Activated CD4-positive, alpha-beta T cell treated with anti-CD3 and anti-CD28 coated beads for 36 hours (primary cell): ENCODE measurements at regions not wholly inside any gene's neighbourhood (a gene's known extent, or its start where the extent isn't known, plus 50 kb on each side); places are given as distances from the start of the nearest gene placed in this dataset.

ENCODE experiments used
- ATAC-seq: fragments of 200-7000 bp; cut with Tn5 transposase; one replicate; pipeline ENCODE4 v1.10.0; 2021; ENCODE audit warnings: mild to moderate bottlenecking, moderate library complexity
- CTCF ChIA-PET: fragments of 350-600 bp; sonication (Branson Sonifier 250); formaldehyde crosslinking; loops from one replicate; lab custom pipeline; 2021; ENCODE audit warnings: antibody characterized with exemption; lab: Charles Lee
- POLR2A ChIA-PET: fragments of 350-600 bp; sonication (Branson Sonifier 250); formaldehyde crosslinking; loops from one replicate; lab custom pipeline; 2021; ENCODE audit warnings: antibody characterized with exemption, inconsistent platforms; lab: Charles Lee
- DNase-seq: peaks from one replicate; pipeline ENCODE4 v3.0.0-alpha.2; 2020
- H3K27ac Mint-ChIP-seq: one replicate; pipeline ENCODE4 v1.8.0; 2021; ENCODE audit warnings: mixed read lengths
- H3K27me3 Mint-ChIP-seq: one replicate; pipeline ENCODE4 v1.8.0; 2021; ENCODE audit warnings: mixed read lengths
- H3K36me3 Mint-ChIP-seq: one replicate; pipeline ENCODE4 v1.8.0; 2021; ENCODE audit warnings: low read depth, mixed read lengths
- H3K4me1 Mint-ChIP-seq: one replicate; pipeline ENCODE4 v1.8.0; 2021; ENCODE audit warnings: mixed read lengths
- H3K4me3 Mint-ChIP-seq: one replicate; pipeline ENCODE4 v1.8.0; 2021; ENCODE audit warnings: mild to moderate bottlenecking, moderate library complexity, mixed read lengths
- H3K9me3 Mint-ChIP-seq: one replicate; pipeline ENCODE4 v1.8.0; 2021; ENCODE audit warnings: low read depth, mixed read lengths
- intact Hi-C, 2 experiments: fragments of 100-400 bp; cut with DNase I in 1 of 2; cut with micrococcal nuclease in 1 of 2; formaldehyde crosslinking; loops; one replicate each; pipeline versions ENCODE4 v1.14.2 to v1.15.1; 2022 to 2024; cut with DNase I, micrococcal nuclease

DNA sequence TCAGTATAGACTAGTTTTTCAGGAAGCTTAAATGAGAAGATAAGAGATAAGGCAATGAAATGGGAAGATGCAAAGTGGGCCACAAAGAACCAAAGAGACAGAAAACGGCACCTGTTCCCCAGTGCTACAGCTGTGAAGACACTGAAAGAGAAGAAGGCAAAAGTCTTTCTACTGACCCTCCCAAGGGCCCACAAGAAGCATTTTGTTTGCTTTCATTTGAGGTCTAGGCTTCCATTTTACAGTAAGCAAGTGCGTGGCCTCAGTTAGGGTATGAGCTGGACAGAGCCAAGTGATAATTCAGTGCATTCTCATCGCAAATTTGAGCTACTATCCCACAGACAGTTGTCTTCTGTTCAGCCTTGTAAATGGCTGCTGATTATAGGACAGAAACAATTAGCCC, 53.4 kb upstream of the STK17B start:
- no peak overlapping the region for H3K4me3 Mint-ChIP-seq
- ChIA-PET POLR2A (interaction anchor here (0.5 to 0.6 kb wide), 2 partner anchors 9 to 1915 kb away, joined by 3 read pairs; no protein-coding TSS in a partner anchor), CTCF (interaction anchor here (1.1 to 1.5 kb wide), 4 partner anchors 9 to 46 kb away, joined by 3 to 4 read pairs (median 3); no protein-coding TSS in a partner anchor)
- ATAC-seq (no peak), DNase-seq (no peak)
- H3K9me3 Mint-ChIP-seq = peaks cover 2% of the 10 kb centered on the region
- no peaks in the 10 kb centered on the region for H3K27me3 Mint-ChIP-seq
- peaks cover 82% of the 10 kb centered on the region for H3K4me1 Mint-ChIP-seq
- intact Hi-C loops = loop anchor here in 1 of 2 experiments (5.0 kb wide), 1 partner anchor 147 kb away; no protein-coding TSS in a partner anchor
- peaks cover 13% of the 10 kb centered on the region for H3K36me3 Mint-ChIP-seq
- peak overlapping the region; percentile 17 for H3K27ac Mint-ChIP-seq

DNA sequence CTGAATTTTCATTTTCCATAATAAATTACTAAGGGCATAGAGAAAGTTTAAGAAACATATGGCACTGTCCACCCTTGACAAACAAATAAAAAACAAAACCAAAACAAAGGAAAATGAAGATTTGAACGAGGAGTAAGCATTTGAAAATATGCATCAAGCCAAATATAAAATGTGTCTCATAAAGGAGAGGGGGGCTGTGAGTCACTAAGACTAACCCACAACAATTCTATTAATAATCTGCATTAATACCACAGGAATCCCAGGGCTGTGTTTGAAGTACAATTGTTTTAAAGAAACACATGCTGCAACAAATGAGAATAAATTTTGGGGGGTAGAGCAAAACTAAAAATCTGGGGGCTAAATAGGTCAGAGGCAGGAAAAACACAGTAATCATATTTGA, 53.8 kb upstream of the STK17B start:
- peaks cover 2% of the 10 kb centered on the region for H3K9me3 Mint-ChIP-seq
- H3K36me3 Mint-ChIP-seq = peaks cover 13% of the 10 kb centered on the region
- H3K27me3 Mint-ChIP-seq = no peaks in the 10 kb centered on the region
- no peak overlapping the region for H3K27ac Mint-ChIP-seq
- POLR2A ChIA-PET = interaction anchor here (0.5 kb wide), 1 partner anchor 1914 kb away, joined by 3 read pairs; no protein-coding TSS in a partner anchor
- CTCF ChIA-PET = interaction anchor here (1.2 to 1.5 kb wide), 3 partner anchors 8 to 47 kb away, joined by 3 to 4 read pairs (median 3); no protein-coding TSS in a partner anchor
- H3K4me1 Mint-ChIP-seq = peaks cover 82% of the 10 kb centered on the region
- H3K4me3 Mint-ChIP-seq = no peak overlapping the region
- ATAC-seq (no peak), DNase-seq (no peak)
- intact Hi-C loops = no loop called here

DNA sequence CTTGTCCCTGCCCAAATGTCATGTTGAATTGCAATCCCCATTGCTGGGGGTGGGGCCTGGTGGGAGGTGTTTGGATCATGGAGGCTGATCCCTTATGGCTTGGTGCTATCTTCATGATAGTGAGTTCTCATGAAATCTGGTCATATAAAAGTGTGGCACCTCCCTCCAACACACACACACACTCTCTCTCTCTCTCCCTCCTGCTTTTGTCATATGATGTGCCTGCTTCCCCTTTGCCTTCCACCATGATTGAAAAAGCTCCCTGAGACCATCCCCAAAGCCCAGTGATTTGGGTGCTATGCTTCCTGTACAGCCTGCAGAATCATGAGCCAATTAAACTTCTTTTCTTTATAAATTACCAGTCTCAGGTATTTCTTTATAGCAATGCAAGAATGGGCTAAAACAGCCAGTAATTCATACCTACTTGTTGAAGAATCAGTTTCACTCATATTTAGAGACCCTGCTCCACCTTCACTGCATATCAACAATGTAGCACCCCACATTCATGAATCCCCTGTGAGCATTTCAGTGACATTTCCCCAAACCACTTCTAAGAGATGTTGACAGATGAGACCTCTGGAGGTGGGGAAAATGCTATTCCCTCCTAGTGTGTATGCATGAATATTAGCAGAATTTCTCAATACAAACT, 54.8 kb upstream of the STK17B start:
- H3K27ac Mint-ChIP-seq = peak overlapping the region; percentile 35
- DNase-seq (no peak), ATAC-seq (no peak)
- H3K4me3 Mint-ChIP-seq = no peak overlapping the region
- no peaks in the 10 kb centered on the region for H3K27me3 Mint-ChIP-seq
- peaks cover 13% of the 10 kb centered on the region for H3K36me3 Mint-ChIP-seq
- peaks cover 2% of the 10 kb centered on the region for H3K9me3 Mint-ChIP-seq
- CTCF ChIA-PET = interaction anchor here (1.0 to 1.2 kb wide), 2 partner anchors 23 to 60 kb away, joined by 3 read pairs; no protein-coding TSS in a partner anchor
- peaks cover 83% of the 10 kb centered on the region for H3K4me1 Mint-ChIP-seq
- intact Hi-C loops = no loop called here
- POLR2A ChIA-PET = interaction anchor here (0.7 kb wide), 1 partner anchor 59 kb away, joined by 4 read pairs; no protein-coding TSS in a partner anchor

DNA sequence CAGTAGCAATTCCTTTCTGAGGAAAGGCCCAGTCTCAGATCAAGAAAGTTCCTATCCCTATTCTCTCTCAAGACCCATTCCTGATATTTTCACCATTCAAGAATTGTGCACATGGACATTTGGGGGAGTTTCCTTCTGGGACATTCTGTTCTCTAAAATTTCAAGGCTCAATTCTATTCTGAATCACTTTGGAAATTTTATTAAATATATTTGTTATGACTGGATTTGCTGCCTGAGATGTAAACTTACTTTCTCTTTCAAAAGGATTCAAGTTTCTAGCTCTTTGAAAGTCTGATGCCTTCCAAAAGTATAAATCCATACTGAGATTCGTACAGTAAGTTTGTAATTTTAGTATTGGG, 55.3 kb upstream of the STK17B start:
- peaks cover 2% of the 10 kb centered on the region for H3K9me3 Mint-ChIP-seq
- ATAC-seq (no peak), DNase-seq (no peak)
- POLR2A ChIA-PET = interaction anchor here (0.7 kb wide), 1 partner anchor 59 kb away, joined by 4 read pairs; no protein-coding TSS in a partner anchor
- CTCF ChIA-PET = interaction anchor here (1.0 to 1.2 kb wide), 2 partner anchors 23 to 60 kb away, joined by 3 read pairs; no protein-coding TSS in a partner anchor
- no peak overlapping the region for H3K4me3 Mint-ChIP-seq
- H3K27ac Mint-ChIP-seq = peak overlapping the region; percentile 35
- intact Hi-C loops = no loop called here
- H3K4me1 Mint-ChIP-seq = peaks cover 88% of the 10 kb centered on the region
- no peaks in the 10 kb centered on the region for H3K27me3 Mint-ChIP-seq
- H3K36me3 Mint-ChIP-seq = peaks cover 13% of the 10 kb centered on the region

DNA sequence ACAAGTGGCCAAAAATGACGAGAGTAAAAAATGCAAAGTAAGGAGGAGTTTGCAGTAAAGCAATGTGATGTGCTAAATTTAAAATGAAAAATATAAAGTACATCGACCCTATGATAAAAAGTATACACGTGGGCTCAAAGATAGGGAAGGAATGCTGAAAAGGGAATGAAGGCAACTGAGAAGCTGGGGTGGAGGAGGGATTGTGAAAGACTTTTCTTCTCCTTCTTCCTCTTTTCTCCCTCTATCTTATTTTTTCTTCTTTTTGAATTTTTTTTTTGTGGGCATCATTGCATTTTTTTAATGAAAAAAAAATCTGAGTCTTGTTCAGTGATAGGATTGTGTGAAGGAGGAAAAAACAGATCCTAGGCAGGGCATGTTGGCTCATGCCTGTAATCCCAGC, 57.6 kb upstream of the STK17B start:
- DNase-seq = no peak
- peaks cover 95% of the 10 kb centered on the region for H3K4me1 Mint-ChIP-seq
- peaks cover 6% of the 10 kb centered on the region for H3K36me3 Mint-ChIP-seq
- no peak overlapping the region for H3K4me3 Mint-ChIP-seq
- H3K9me3 Mint-ChIP-seq = peaks cover 2% of the 10 kb centered on the region
- peak overlapping the region; percentile 79 for H3K27ac Mint-ChIP-seq
- no peaks in the 10 kb centered on the region for H3K27me3 Mint-ChIP-seq
- no peak for ATAC-seq
- ChIA-PET POLR2A (interaction anchor here (0.7 kb wide), 1 partner anchor 17 kb away, joined by 3 read pairs; no protein-coding TSS in a partner anchor), CTCF (interaction anchor here (0.7 to 4.2 kb wide), 11 partner anchors 9 to 209 kb away, joined by 3 to 20 read pairs (median 3); no protein-coding TSS in a partner anchor)
- intact Hi-C loops = no loop called here

DNA sequence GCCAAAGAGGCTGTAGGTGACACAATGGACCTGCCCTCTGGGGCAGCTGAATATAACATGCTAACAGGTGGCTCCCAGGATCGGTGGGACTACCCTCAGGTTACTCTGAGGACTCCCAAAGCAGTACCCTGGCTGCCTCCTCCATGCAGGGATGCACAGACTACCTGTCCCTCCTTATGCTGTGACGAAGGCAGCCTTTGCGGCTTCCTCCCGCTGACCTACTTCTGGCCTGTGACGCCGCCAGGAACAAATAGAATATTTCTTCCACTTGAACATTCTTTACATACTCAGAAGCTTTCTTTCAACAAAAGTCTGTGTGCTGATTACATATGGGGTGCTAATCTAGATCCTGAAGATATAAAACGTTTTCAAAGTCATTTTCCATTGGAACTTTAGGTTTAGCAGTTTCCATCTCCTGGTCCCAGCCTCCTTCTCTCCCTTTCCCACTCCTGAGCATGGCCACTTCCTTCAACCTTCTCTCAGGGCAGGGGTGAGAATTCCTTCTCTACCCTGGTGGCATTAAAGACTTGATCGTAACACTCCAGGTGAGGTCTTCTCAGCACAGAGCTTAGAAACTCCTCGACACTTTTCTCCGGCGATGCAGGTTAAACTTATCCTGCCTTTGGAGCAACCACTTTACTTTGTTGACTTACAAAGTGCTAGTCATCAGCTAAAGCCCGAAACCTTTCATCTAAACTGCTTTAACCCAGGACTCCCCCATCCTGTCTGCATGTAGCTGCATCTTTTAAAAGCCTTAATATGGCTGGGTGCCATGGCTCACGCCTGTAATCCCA, 58.9 kb upstream of the STK17B start:
- CTCF ChIA-PET = interaction anchor here (0.6 to 4.2 kb wide), 11 partner anchors 8 to 152 kb away, joined by 3 to 20 read pairs (median 3); no protein-coding TSS in a partner anchor
- intact Hi-C loops = loop anchor here in 1 of 2 experiments (5.0 kb wide), 1 partner anchor 37 kb away; no protein-coding TSS in a partner anchor
- H3K9me3 Mint-ChIP-seq = no peaks in the 10 kb centered on the region
- H3K27ac Mint-ChIP-seq = peak overlapping the region; percentile 98
- no peaks in the 10 kb centered on the region for H3K27me3 Mint-ChIP-seq
- DNase-seq (peak; percentile 65), ATAC-seq (peak; percentile 34)
- H3K36me3 Mint-ChIP-seq = peaks cover 2% of the 10 kb centered on the region
- peaks cover 95% of the 10 kb centered on the region for H3K4me1 Mint-ChIP-seq
- POLR2A ChIA-PET = interaction anchor here (0.5 to 1.2 kb wide), 2 partner anchors 21 to 59 kb away, joined by 3 to 4 read pairs; partner anchors contain the start of gene STK17B
- H3K4me3 Mint-ChIP-seq = peak overlapping the region; percentile 59

DNA sequence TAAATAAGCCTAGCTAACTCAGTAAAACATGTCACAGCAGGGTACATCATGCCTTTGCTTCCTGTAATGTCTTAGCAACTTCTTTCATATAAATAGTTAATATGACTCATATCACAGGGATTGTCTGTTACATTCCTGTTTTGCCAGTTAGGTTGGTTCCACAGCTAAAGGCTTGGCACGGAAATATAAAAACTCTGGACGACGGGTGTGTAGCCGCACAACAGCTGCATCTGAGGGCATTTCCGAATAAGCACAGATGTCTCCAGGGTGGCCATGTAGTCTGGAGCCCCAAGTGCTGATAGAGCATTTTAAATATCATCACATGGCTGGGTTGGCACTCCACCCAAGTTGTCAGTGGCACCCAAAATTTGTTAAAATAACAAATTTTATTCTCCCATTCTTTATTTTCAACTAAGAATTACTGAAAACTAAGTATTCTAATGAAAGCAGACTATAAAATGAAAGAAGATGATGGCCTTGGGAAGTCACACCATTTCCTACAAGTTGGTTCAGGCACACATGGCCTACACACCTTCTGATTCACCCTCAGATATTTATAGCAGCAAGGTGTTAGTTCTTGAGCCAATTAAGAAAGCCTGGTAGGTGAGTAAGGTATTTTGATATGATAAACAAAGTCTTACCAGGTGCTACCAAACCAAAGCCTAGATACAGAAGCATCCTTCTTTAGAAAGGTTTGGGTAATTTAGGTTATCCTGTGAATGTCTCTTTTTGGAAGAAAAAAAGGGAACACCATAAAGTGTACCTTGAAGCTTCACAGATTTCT, 61.8 kb upstream of the STK17B start:
- no peak for DNase-seq
- POLR2A ChIA-PET = interaction anchor here (0.5 to 1.3 kb wide), 4 partner anchors 28 to 86 kb away, joined by 3 to 6 read pairs (median 3); partner anchors contain the start of gene STK17B
- H3K9me3 Mint-ChIP-seq = no peaks in the 10 kb centered on the region
- H3K27ac Mint-ChIP-seq = peak overlapping the region; percentile 95
- peaks cover 11% of the 10 kb centered on the region for H3K36me3 Mint-ChIP-seq
- H3K27me3 Mint-ChIP-seq = no peaks in the 10 kb centered on the region
- ATAC-seq = peak; percentile 45
- CTCF ChIA-PET = interaction anchor here (0.6 to 1.9 kb wide), 14 partner anchors 9 to 165 kb away, joined by 3 to 7 read pairs (median 3); partner anchors contain the start of genes DNAH7 and STK17B
- intact Hi-C loops = loop anchor here in 1 of 2 experiments (5.0 kb wide), 1 partner anchor 34 kb away; no protein-coding TSS in a partner anchor
- H3K4me1 Mint-ChIP-seq = peaks cover 96% of the 10 kb centered on the region
- peak overlapping the region; percentile 21 for H3K4me3 Mint-ChIP-seq

DNA sequence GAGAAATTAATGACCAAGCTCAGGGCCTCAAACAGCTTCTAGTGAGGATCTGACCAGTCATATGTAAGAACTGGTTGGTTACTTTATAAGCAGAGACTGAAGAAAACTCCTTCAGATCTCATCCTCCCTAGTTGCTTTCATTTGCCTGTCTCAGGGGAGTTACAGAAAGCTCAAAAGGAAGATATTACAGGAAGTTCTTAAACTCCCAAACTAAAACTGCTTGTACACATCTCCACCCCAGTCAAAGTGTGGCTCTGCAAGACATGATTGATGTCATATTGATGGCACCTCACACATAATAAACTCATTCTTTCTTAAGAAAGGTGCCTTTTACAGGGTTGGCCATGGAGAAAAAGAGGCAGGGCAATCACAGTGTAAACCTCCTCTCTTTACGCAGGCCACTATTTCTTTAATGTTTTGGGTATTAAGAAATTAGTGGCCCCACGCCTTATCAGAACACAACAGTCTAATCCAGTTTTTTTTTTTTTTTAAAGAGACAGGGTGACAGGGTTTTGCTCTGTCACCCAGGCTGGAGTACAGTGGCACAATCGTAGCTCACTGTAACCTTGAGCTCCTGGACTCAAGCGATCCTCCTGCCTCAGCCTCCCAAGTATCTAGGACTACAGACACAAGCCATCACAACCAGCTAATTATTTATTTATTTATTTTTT, 62.6 kb upstream of the STK17B start:
- POLR2A ChIA-PET = interaction anchor here (0.5 to 1.5 kb wide), 2 partner anchors 27 to 87 kb away, joined by 3 to 5 read pairs; no protein-coding TSS in a partner anchor
- H3K4me1 Mint-ChIP-seq = peaks cover 96% of the 10 kb centered on the region
- peak overlapping the region; percentile 21 for H3K4me3 Mint-ChIP-seq
- intact Hi-C loops = loop anchor here (1.0 to 5.0 kb wide), 5 partner anchors 8 to 41 kb away; no protein-coding TSS in a partner anchor
- CTCF ChIA-PET = interaction anchor here (0.7 to 1.7 kb wide), 12 partner anchors 9 to 165 kb away, joined by 3 to 5 read pairs (median 4); partner anchors contain the start of gene DNAH7
- H3K36me3 Mint-ChIP-seq = peaks cover 11% of the 10 kb centered on the region
- no peaks in the 10 kb centered on the region for H3K9me3 Mint-ChIP-seq
- H3K27ac Mint-ChIP-seq = peak overlapping the region; percentile 95
- DNase-seq (no peak), ATAC-seq (peak; percentile 50)
- no peaks in the 10 kb centered on the region for H3K27me3 Mint-ChIP-seq

DNA sequence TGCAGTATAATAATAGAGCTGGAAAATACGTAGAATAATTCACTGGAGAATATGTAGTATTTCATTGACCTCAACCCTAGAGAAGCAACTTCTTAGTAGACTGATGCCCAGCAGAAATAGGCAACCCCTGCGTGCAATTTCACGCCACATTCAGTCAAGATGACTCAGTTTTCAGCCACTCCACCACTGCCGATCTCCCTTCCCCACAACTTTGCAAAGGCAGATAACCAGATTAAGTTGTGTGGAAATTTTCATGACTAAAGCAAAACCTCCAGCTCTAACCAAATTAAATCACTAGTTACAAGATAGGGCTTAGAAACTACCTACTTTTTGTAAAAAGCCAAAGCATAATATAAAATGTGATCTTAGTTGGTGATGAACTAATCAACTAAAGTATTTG, 63.3 kb upstream of the STK17B start:
- ChIA-PET POLR2A (interaction anchor here (0.6 to 1.5 kb wide), 2 partner anchors 12 to 26 kb away, joined by 3 to 5 read pairs; no protein-coding TSS in a partner anchor), CTCF (interaction anchor here (0.6 to 2.0 kb wide), 12 partner anchors 9 to 674 kb away, joined by 3 to 5 read pairs (median 4); partner anchors contain the start of genes DNAH7 and STK17B)
- H3K27ac Mint-ChIP-seq = peak overlapping the region; percentile 95
- H3K4me3 Mint-ChIP-seq = peak overlapping the region; percentile 52
- H3K4me1 Mint-ChIP-seq = peaks cover 97% of the 10 kb centered on the region
- H3K9me3 Mint-ChIP-seq = no peaks in the 10 kb centered on the region
- ATAC-seq (peak; percentile 47), DNase-seq (peak; percentile 83)
- intact Hi-C loops = loop anchor here (1.0 to 5.0 kb wide), 5 partner anchors 8 to 40 kb away; no protein-coding TSS in a partner anchor
- peaks cover 11% of the 10 kb centered on the region for H3K36me3 Mint-ChIP-seq
- H3K27me3 Mint-ChIP-seq = no peaks in the 10 kb centered on the region
